GM23338 (cell line): ENCODE measurements at regions not wholly inside any gene's neighbourhood (a gene's known extent, or its start where the extent isn't known, plus 50 kb on each side); places are given as distances from the start of the nearest gene placed in this dataset.

ENCODE experiments used
- ATAC-seq: fragments of 200-7000 bp; cut with Tn5 transposase; 3 replicates; pipeline ENCODE4 v1.9.1; 2020
- DNase-seq: peaks from one replicate; pipeline ENCODE4 v3.0.0-alpha.2; 2015; ENCODE audit warnings: low spot score
- H2AFZ ChIP-seq: fragments of 200-600 bp; sonication (generic); 2 replicates; pipeline ENCODE4 v1.8.0; 2016; ENCODE audit warnings: antibody characterized with exemption, mild to moderate bottlenecking, moderate library complexity
- H3F3A ChIP-seq: fragments of 200-600 bp; sonication (generic); replicated peaks from 2 replicates; pipeline ENCODE4 v1.8.0; 2017; ENCODE audit warnings: antibody characterized with exemption, mixed run types, low read depth
- H3K27ac ChIP-seq: fragments of 200-600 bp; sonication (generic); 2 replicates; pipeline ENCODE4 v1.6.1; 2016; ENCODE audit warnings: low read depth
- H3K27me3 ChIP-seq: fragments of 200-600 bp; sonication (generic); 2 replicates; pipeline ENCODE4 v1.8.0; 2016; ENCODE audit warnings: mild to moderate bottlenecking, mixed run types, moderate library complexity; ENCODE audit not compliant: insufficient read depth
- H3K36me3 ChIP-seq: fragments of 200-600 bp; sonication (generic); 2 replicates; pipeline ENCODE4 v1.8.0; 2016; ENCODE audit warnings: mild to moderate bottlenecking; ENCODE audit not compliant: insufficient read depth
- H3K4me1 ChIP-seq: fragments of 200-600 bp; sonication (generic); 2 replicates; pipeline ENCODE4 v1.8.0; 2016; ENCODE audit warnings: mild to moderate bottlenecking, moderate library complexity; ENCODE audit not compliant: insufficient read depth
- H3K4me2 ChIP-seq: fragments of 200-600 bp; sonication (generic); 2 replicates; pipeline ENCODE4 v1.7.1; 2017; ENCODE audit warnings: mixed run types
- H3K4me3 ChIP-seq: fragments of 200-600 bp; sonication (generic); 2 replicates; pipeline ENCODE4 v1.6.1; 2016; ENCODE audit warnings: mixed run types
- H3K79me2 ChIP-seq: fragments of 200-600 bp; sonication (generic); replicated peaks from 2 replicates; pipeline ENCODE4 v1.8.0; 2017; ENCODE audit warnings: mild to moderate bottlenecking; ENCODE audit not compliant: insufficient read depth
- H3K9me2 ChIP-seq: fragments of 200-600 bp; sonication (generic); 2 replicates; pipeline ENCODE4 v1.8.0; 2017; ENCODE audit not compliant: insufficient read depth
- H4K20me1 ChIP-seq: fragments of 200-600 bp; sonication (generic); replicated peaks from 2 replicates; pipeline ENCODE4 v1.8.0; 2017; ENCODE audit warnings: mild to moderate bottlenecking; ENCODE audit not compliant: insufficient read depth
- H3K27ac Mint-ChIP-seq: 2 replicates; pipeline ENCODE4 v1.8.0; 2020; ENCODE audit warnings: inconsistent platforms, mild to moderate bottlenecking, moderate library complexity, mixed read lengths
- H3K27me3 Mint-ChIP-seq: 3 replicates; pipeline ENCODE4 v1.8.0; 2022; ENCODE audit warnings: low read depth, mild to moderate bottlenecking, moderate library complexity, mixed read lengths, inconsistent platforms; ENCODE audit not compliant: insufficient read depth, poor library complexity
- H3K36me3 Mint-ChIP-seq: 3 replicates; pipeline ENCODE4 v1.8.0; 2021; ENCODE audit warnings: low read depth, mild to moderate bottlenecking, inconsistent platforms, moderate library complexity, mixed read lengths
- H3K4me1 Mint-ChIP-seq: 3 replicates; pipeline ENCODE4 v1.8.0; 2020; ENCODE audit warnings: mild to moderate bottlenecking, inconsistent platforms, mixed read lengths
- H3K4me3 Mint-ChIP-seq: 3 replicates; pipeline ENCODE4 v1.8.0; 2021; ENCODE audit warnings: moderate library complexity, mild to moderate bottlenecking, inconsistent platforms, mixed read lengths
- H3K9me3 Mint-ChIP-seq: 3 replicates; pipeline ENCODE4 v1.8.0; 2020; ENCODE audit warnings: moderate library complexity, mild to moderate bottlenecking, inconsistent platforms, mixed read lengths
- CREB1 ChIP-seq: fragments of 250-450 bp; sonication (Bioruptor Pico); IDR thresholded peaks from 2 replicates; pipeline ENCODE4 v1.5.0; 2020; ENCODE audit warnings: low read depth, mild to moderate bottlenecking, moderate library complexity
- NANOG ChIP-seq: IDR thresholded peaks from 2 replicates; pipeline ENCODE4 v1.6.1; 2016; ENCODE audit warnings: antibody characterized with exemption, borderline replicate concordance
- POLR2AphosphoS5 ChIP-seq: IDR thresholded peaks from 2 replicates; pipeline ENCODE4 v1.6.1; 2016; ENCODE audit warnings: antibody characterized with exemption, low read depth
- STAT1 ChIP-seq: IDR thresholded peaks from one replicate; pipeline ENCODE4 v1.6.1; 2016; ENCODE audit warnings: antibody characterized with exemption; ENCODE audit not compliant: unreplicated experiment
- ZNF331 ChIP-seq: fragments of 250-450 bp; sonication (Bioruptor Pico); IDR thresholded peaks from 2 replicates; pipeline ENCODE4 v1.5.0; 2020; ENCODE audit warnings: low read depth, mild to moderate bottlenecking, moderate library complexity
- TF ChIP-seq, protein P1 (sequence below), 2 experiments: fragments of 200-600 bp in 1 of 2; sonication (generic) in 1 of 2; conservative IDR thresholded peaks; 2 replicates each; pipeline versions ENCODE4 v1.5.1 to v1.6.1; 2016 to 2017; ENCODE audit warnings: antibody characterized with exemption in 2 of 2, low read depth in 2 of 2, mild to moderate bottlenecking in 2 of 2, moderate library complexity in 1 of 2
- TF ChIP-seq, protein P2 (sequence below): fragments of 250-450 bp; sonication (Bioruptor Pico); IDR thresholded peaks from 2 replicates; pipeline ENCODE4 v1.5.0; 2020; ENCODE audit warnings: mild to moderate bottlenecking, moderate library complexity
- TF ChIP-seq, protein P3 (sequence below): IDR thresholded peaks from 2 replicates; pipeline ENCODE4 v1.6.1; 2016; ENCODE audit warnings: antibody characterized with exemption
- TF ChIP-seq, protein P4 (sequence below): IDR thresholded peaks from one replicate; pipeline ENCODE4 v1.6.1; 2018; ENCODE audit warnings: antibody characterized with exemption; ENCODE audit not compliant: unreplicated experiment

DNA sequence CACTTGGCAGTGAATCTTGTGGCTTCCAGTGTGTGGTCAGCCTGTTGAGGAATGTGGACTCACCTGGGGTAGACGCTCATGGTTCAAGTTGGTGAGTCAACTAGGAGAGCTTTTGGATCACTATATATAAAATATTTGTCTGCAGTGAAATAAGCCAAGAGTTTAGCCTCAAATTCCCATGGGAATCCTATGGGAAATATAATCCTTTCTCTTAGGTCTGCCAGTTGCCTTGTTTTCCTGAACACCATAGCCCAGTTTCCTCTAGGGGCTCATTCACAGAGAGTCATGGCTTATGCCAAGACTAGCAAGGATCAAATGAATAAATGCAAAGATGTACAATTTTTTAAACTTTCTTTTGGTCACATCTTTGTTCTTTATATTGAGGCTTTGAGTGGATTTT lies 100.1 kb upstream of the NPHP3 start (continued):
- TF ChIP-seq, protein P1, sequence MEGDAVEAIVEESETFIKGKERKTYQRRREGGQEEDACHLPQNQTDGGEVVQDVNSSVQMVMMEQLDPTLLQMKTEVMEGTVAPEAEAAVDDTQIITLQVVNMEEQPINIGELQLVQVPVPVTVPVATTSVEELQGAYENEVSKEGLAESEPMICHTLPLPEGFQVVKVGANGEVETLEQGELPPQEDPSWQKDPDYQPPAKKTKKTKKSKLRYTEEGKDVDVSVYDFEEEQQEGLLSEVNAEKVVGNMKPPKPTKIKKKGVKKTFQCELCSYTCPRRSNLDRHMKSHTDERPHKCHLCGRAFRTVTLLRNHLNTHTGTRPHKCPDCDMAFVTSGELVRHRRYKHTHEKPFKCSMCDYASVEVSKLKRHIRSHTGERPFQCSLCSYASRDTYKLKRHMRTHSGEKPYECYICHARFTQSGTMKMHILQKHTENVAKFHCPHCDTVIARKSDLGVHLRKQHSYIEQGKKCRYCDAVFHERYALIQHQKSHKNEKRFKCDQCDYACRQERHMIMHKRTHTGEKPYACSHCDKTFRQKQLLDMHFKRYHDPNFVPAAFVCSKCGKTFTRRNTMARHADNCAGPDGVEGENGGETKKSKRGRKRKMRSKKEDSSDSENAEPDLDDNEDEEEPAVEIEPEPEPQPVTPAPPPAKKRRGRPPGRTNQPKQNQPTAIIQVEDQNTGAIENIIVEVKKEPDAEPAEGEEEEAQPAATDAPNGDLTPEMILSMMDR (conservative IDR thresholded peaks at IDR 0.05; ENCODE audit: low read depth in 2 of 2): no peak

DNA sequence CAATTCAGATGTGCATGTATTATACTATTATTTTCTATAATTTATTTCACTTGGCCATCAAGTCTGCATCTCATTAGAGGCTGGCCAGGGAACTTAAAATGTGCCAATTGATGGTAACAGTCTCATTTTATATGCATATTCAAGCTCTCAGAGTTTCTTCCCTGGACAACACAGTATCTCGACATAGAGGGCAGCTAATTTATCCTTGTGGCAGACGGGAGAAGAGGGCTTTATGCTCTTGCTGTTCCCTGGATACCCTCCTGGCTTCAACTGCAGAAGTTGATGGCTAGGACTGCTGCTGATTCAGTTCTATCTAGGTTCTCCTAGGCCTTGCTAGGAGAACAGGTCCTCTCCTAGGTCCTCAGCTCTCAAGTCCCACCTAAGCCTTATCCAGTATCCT lies 99.1 kb upstream of the NPHP3 start:
- Histone ChIP-seq H3K36me3 (no peaks in the 10 kb centered on the region), H3K9me2 (peaks cover 17% of the 10 kb centered on the region), H3F3A (no peaks in the 10 kb centered on the region), H3K4me3 (no peak overlapping the region), H3K4me2 (no peak overlapping the region), H3K27ac (no peak overlapping the region), H3K79me2 (no peaks in the 10 kb centered on the region), H2AFZ (no peak overlapping the region), H4K20me1 (no peaks in the 10 kb centered on the region), H3K27me3 (no peaks in the 10 kb centered on the region), H3K4me1 (no peaks in the 10 kb centered on the region)
- TF ChIP-seq, protein P2, sequence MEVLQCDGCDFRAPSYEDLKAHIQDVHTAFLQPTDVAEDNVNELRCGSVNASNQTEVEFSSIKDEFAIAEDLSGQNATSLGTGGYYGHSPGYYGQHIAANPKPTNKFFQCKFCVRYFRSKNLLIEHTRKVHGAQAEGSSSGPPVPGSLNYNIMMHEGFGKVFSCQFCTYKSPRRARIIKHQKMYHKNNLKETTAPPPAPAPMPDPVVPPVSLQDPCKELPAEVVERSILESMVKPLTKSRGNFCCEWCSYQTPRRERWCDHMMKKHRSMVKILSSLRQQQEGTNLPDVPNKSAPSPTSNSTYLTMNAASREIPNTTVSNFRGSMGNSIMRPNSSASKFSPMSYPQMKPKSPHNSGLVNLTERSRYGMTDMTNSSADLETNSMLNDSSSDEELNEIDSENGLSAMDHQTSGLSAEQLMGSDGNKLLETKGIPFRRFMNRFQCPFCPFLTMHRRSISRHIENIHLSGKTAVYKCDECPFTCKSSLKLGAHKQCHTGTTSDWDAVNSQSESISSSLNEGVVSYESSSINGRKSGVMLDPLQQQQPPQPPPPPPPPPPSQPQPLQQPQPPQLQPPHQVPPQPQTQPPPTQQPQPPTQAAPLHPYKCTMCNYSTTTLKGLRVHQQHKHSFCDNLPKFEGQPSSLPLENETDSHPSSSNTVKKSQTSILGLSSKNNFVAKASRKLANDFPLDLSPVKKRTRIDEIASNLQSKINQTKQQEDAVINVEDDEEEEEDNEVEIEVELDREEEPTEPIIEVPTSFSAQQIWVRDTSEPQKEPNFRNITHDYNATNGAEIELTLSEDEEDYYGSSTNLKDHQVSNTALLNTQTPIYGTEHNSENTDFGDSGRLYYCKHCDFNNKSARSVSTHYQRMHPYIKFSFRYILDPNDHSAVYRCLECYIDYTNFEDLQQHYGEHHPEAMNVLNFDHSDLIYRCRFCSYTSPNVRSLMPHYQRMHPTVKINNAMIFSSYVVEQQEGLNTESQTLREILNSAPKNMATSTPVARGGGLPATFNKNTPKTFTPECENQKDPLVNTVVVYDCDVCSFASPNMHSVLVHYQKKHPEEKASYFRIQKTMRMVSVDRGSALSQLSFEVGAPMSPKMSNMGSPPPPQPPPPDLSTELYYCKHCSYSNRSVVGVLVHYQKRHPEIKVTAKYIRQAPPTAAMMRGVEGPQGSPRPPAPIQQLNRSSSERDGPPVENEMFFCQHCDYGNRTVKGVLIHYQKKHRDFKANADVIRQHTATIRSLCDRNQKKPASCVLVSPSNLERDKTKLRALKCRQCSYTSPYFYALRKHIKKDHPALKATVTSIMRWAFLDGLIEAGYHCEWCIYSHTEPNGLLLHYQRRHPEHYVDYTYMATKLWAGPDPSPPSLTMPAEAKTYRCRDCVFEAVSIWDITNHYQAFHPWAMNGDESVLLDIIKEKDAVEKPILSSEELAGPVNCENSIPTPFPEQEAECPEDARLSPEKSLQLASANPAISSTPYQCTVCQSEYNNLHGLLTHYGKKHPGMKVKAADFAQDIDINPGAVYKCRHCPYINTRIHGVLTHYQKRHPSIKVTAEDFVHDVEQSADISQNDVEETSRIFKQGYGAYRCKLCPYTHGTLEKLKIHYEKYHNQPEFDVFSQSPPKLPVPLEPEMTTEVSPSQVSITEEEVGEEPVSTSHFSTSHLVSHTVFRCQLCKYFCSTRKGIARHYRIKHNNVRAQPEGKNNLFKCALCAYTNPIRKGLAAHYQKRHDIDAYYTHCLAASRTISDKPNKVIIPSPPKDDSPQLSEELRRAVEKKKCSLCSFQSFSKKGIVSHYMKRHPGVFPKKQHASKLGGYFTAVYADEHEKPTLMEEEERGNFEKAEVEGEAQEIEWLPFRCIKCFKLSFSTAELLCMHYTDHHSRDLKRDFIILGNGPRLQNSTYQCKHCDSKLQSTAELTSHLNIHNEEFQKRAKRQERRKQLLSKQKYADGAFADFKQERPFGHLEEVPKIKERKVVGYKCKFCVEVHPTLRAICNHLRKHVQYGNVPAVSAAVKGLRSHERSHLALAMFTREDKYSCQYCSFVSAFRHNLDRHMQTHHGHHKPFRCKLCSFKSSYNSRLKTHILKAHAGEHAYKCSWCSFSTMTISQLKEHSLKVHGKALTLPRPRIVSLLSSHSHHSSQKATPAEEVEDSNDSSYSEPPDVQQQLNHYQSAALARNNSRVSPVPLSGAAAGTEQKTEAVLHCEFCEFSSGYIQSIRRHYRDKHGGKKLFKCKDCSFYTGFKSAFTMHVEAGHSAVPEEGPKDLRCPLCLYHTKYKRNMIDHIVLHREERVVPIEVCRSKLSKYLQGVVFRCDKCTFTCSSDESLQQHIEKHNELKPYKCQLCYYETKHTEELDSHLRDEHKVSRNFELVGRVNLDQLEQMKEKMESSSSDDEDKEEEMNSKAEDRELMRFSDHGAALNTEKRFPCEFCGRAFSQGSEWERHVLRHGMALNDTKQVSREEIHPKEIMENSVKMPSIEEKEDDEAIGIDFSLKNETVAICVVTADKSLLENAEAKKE (CRISPR knock-in tag): no peak
- TF ChIP-seq CREB1 (CRISPR knock-in tag) (no peak), NANOG (no peak), STAT1 (no peak), POLR2AphosphoS5 (no peak), ZNF331 (no peak)
- TF ChIP-seq, protein P1 (conservative IDR thresholded peaks at IDR 0.05; ENCODE audit: low read depth in 2 of 2): no peak
- TF ChIP-seq, protein P3, sequence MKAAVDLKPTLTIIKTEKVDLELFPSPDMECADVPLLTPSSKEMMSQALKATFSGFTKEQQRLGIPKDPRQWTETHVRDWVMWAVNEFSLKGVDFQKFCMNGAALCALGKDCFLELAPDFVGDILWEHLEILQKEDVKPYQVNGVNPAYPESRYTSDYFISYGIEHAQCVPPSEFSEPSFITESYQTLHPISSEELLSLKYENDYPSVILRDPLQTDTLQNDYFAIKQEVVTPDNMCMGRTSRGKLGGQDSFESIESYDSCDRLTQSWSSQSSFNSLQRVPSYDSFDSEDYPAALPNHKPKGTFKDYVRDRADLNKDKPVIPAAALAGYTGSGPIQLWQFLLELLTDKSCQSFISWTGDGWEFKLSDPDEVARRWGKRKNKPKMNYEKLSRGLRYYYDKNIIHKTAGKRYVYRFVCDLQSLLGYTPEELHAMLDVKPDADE: no peak
- TF ChIP-seq, protein P4, sequence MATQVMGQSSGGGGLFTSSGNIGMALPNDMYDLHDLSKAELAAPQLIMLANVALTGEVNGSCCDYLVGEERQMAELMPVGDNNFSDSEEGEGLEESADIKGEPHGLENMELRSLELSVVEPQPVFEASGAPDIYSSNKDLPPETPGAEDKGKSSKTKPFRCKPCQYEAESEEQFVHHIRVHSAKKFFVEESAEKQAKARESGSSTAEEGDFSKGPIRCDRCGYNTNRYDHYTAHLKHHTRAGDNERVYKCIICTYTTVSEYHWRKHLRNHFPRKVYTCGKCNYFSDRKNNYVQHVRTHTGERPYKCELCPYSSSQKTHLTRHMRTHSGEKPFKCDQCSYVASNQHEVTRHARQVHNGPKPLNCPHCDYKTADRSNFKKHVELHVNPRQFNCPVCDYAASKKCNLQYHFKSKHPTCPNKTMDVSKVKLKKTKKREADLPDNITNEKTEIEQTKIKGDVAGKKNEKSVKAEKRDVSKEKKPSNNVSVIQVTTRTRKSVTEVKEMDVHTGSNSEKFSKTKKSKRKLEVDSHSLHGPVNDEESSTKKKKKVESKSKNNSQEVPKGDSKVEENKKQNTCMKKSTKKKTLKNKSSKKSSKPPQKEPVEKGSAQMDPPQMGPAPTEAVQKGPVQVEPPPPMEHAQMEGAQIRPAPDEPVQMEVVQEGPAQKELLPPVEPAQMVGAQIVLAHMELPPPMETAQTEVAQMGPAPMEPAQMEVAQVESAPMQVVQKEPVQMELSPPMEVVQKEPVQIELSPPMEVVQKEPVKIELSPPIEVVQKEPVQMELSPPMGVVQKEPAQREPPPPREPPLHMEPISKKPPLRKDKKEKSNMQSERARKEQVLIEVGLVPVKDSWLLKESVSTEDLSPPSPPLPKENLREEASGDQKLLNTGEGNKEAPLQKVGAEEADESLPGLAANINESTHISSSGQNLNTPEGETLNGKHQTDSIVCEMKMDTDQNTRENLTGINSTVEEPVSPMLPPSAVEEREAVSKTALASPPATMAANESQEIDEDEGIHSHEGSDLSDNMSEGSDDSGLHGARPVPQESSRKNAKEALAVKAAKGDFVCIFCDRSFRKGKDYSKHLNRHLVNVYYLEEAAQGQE: no peak
- H3K4me3 Mint-ChIP-seq: no peak overlapping the region
- no peaks in the 10 kb centered on the region for H3K4me1 Mint-ChIP-seq
- peaks cover 2% of the 10 kb centered on the region for H3K27me3 Mint-ChIP-seq
- no peaks in the 10 kb centered on the region for H3K36me3 Mint-ChIP-seq
- H3K9me3 Mint-ChIP-seq: no peaks in the 10 kb centered on the region
- H3K27ac Mint-ChIP-seq: no peak overlapping the region
- no peak for DNase-seq
- ATAC-seq: no peak
